ENCODE measurements at regions not wholly inside any gene's neighbourhood (a gene's known extent, or its start where the extent isn't known, plus 50 kb on each side); places are given as distances from the start of the nearest gene placed in this dataset.

- no peak for TF ChIP-seq CTCF (IDR thresholded peaks at IDR 0.05; ENCODE audit: control extremely low read depth in 1 of 3, insufficient read depth in 1 of 3, low read depth in 1 of 3, low read length in 3 of 3)
- no peak for TF ChIP-seq EZH2 (IDR thresholded peaks at IDR 0.05; ENCODE audit: low read depth, low read length, severe bottlenecking)
- TF ChIP-seq KDM1A (IDR thresholded peaks at IDR 0.05; ENCODE audit: borderline replicate concordance, low read length), result no peak
- no peak for TF ChIP-seq POLR2A (IDR thresholded peaks at IDR 0.05; ENCODE audit: control extremely low read depth in 1 of 2, low read depth in 2 of 2, low read length in 2 of 2)
- no peak for TF ChIP-seq SIN3A (conservative IDR thresholded peaks at IDR 0.05 in 1 of 2, IDR thresholded peaks at IDR 0.05 in 1 of 2; ENCODE audit: low read depth in 1 of 2, low read length in 2 of 2)
- TF ChIP-seq HDAC2 (IDR thresholded peaks at IDR 0.05; ENCODE audit: borderline replicate concordance in 1 of 2, low read depth in 2 of 2, low read length in 2 of 2), result no peak
- no peak for TF ChIP-seq ATF3 (IDR thresholded peaks at IDR 0.05; ENCODE audit: insufficient read depth, low read depth, low read length)
- TF ChIP-seq CEBPB (IDR thresholded peaks at IDR 0.05; ENCODE audit: low read depth, low read length), result no peak
- TF ChIP-seq TCF12 (IDR thresholded peaks at IDR 0.05; ENCODE audit: low read depth, low read length), result no peak
- no peak for TF ChIP-seq MAX (IDR thresholded peaks at IDR 0.05)
- no peak for TF ChIP-seq MAFK (IDR thresholded peaks at IDR 0.05; ENCODE audit: low read depth, low read length)
Measured at GRCh38 chr18:41146301-41146700, 808.7 kb upstream of the PIK3C3 start.

Data from H1 (cell line).